GM18870 (cell line): ENCODE measurements at regions not wholly inside any gene's neighbourhood (a gene's known extent, or its start where the extent isn't known, plus 50 kb on each side); places are given as distances from the start of the nearest gene placed in this dataset.

Experiments used
- ATAC-seq: cut with Tn5 transposase; IDR thresholded peaks from one replicate; pipeline ENCODE4 v1.9.1; 2021; ENCODE audit warnings: moderate library complexity; ENCODE audit not compliant: unreplicated experiment

GRCh38 chr7:155138204-155138603 lies 68.1 kb downstream of the HTR5A start:
- ATAC-seq = no peak

- ATAC-seq = no peak
Measured at GRCh38 chr7:155141562-155141961, 71.4 kb downstream of the HTR5A start.

DNA sequence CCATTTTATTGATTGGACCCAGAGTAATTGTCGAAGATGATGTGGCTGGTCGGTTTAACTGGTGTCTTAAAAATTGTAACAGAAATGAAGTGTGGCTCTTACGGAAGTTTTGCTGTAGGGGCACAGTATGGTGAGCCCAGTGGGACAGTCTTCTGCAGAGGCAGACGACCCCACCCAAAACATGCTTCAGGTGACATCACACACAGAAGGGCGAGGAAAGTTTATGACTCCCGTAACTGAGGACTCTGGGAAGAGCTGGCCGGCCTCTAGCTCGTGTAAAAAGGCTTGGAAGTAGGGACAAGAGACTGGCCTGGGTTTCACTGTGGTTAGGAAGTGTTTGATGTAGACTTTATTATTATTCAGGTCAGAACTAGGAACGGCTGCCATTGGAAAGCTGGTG lies 73.3 kb downstream of the HTR5A start:
- ATAC-seq = no peak

GRCh38 chr7:155144371-155144770 lies 74.2 kb downstream of the HTR5A start:
- no peak for ATAC-seq

DNA sequence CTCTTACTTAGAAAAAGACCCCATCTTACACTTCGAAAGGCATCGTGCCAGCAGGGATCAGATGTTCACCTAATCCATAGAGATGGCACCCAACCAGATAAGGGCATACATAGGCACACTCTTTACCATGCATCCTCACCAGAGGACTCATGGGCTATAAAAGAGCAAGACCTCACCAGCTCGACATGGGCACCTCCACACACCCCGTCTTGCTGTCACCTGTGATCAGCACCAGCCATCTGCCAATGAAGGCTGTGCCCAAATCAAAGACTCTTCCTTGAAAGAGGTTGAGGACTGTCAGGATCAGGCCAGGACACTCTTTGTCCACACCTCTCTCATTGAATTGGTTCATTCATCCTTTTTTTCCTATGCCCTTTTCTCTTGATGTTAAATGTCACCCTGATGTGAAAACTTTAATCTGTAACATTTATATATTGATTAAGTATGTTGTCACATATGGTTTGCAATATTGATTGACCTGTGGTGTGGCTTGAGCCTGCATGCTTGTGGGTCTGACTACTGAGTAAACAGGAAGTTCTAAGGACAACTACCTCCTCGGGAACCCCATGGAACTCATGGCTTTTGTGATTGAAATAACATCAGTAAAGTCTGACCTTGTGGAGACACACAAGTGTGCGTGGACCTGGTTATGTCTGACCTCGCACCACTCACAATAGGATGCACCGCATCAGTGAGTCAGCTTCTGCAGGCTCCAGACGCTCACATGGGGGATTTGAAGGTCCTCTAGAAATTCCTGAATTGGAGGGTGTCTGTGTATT lies 75.5 kb downstream of the HTR5A start:
- ATAC-seq = no peak

GRCh38 chr7:155147172-155147571 lies 77.0 kb downstream of the HTR5A start:
- ATAC-seq = no peak

- no peak for ATAC-seq
Measured at GRCh38 chr7:155147624-155148023, 77.5 kb downstream of the HTR5A start.

- no peak for ATAC-seq
Measured at GRCh38 chr7:155153676-155154075, 83.6 kb downstream of the HTR5A start.

DNA sequence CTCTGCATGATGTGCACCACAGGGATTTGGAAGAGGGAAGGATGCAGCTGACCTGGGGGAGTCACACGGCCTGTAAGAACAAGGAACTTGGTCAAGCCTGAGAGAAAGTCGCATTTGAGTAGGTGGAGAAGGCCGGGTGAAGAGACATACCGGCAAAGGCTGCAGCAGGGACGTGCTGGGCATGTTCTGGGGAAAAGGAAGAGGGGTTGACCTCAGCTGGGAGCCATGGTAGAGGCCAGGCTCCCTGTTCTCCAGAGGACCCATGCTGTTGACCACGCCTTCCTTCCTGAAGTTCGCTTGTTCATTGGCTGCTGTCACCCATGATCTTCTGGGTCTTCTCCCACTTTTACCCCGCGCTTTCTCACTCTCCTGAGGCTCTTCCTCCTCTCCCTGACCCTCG lies 84.5 kb downstream of the HTR5A start:
- no peak for ATAC-seq

GRCh38 chr7:155161690-155162089 lies 91.6 kb downstream of the HTR5A start:
- ATAC-seq = no peak

DNA sequence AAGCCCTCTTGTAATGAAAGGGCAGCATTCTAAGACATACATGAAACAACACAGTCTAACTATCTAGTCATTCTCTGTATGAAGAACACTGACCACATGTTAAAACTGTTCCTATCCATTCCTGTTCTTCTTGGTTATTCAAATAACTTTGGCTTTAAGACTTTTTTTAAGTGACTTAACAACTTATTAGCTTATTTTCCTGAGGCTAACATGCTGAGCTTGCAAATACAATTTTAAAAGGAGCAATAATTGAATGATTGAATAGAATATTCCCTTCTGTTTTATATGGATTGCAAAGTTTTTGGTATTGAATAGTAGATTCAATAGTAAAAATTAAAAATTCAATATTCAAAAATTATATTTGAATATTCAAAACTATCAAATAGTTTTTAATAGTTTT lies 92.3 kb downstream of the HTR5A start:
- ATAC-seq = no peak

- no peak for ATAC-seq
Measured at GRCh38 chr7:155163696-155164095, 93.6 kb downstream of the HTR5A start.

GRCh38 chr7:155164316-155164715 lies 94.2 kb downstream of the HTR5A start:
- no peak for ATAC-seq

DNA sequence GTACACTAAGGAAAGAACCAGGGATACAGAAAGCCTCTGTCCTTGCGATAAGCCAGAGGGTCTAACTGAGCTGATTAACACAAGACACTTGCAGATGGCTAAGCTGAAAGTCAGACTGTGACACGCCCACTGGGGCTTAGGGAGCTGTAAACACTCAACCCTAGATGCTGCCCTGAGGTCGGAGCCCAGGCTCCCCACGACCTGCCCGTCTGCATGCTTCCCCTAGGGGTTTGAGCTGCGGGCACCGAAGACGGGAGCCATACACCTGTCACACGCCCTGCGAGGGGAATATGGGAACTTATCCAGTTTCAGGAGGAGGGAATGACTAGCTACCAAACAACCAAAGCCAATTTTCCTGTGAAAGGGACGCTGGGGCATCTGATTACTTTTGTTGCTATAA lies 96.0 kb downstream of the HTR5A start:
- no peak for ATAC-seq

DNA sequence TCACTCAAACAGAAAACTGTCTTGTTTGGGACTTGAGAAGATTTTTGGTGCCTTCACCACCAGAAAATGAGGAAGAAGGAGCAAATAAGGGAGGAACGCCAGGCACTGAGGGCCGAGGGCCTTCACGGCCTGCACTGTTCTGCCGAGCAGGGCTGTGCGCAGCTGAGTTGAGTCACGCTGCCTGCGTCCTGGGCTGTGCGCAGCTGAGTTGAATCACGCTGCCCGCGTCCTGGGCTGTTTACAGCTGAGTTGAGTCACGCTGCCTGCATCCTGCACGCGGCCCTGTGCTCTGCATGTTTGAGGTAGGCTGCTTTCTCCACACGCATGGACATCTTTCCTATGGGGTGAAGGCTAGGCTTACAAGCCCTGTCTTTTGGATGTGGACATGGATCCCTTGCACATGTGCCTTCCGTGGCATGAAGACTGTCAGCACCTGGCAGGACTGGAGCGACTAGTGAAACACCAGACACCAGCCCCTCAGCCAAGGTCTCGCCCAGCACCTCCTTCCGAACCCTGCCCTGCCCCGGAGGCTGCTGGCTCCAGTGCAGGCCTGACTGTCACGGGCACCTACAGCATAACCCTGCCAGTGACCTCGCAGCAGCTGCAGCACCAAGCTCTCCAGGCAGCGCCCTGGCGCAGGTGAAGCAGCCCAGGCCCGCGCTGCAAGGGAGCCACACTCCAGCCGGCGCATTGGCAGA lies 96.7 kb downstream of the HTR5A start:
- ATAC-seq = peak; percentile 65

DNA sequence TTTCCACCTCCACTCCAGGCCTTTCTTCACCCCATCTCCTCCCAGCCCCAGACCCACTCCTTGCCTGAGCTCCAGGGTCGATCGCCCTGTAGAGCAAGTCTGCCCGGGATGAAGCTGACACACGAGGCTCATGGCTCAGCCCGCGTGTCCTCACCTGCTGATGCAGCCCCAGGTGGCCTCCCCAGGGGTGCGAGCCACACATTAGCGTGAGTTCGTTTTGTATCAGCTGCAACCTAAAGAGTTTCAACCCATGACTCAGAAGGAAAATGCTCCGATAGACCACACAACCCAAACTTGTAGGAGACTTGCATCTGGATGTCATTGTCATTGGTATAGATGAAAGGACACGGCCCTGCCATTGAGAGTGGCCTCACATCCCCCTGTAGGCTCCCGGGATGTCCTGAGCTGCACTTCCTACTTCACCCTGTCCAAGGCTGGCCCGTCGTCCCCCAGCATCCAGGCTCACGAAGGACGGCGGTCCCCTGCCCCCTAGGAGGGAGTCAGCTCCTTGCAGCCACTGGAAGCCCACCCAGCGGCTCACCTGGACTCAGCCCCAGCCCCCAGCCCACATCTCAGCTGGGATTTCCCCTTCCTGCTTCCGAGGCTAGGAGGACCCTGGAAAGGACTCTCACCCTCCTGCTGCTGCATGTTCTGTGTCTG lies 97.7 kb downstream of the HTR5A start:
- peak; percentile 46 for ATAC-seq

GRCh38 chr7:155168597-155169480 lies 98.7 kb downstream of the HTR5A start:
- no peak for ATAC-seq

- ATAC-seq = no peak
Measured at GRCh38 chr7:155169498-155170065, 99.5 kb downstream of the HTR5A start.

DNA sequence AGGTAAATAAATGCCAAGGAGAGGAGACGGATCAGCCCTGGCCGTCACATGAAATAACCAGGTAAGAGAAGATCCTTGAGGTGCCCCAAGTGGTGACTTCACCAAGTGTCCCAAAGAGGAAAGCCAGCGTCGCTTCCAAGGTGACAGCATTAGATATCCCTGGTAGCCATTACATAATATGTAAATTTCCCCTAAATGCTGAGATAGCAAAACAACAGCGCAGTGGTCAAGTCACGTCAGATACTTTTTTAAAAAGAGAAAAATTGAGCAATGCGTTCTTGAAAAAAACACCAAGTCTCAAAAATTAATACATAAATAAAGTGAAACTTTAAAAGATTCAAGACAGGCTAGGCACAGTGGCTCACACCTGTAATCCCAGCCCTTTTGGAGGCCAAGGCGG lies 100.2 kb downstream of the HTR5A start:
- no peak for ATAC-seq

DNA sequence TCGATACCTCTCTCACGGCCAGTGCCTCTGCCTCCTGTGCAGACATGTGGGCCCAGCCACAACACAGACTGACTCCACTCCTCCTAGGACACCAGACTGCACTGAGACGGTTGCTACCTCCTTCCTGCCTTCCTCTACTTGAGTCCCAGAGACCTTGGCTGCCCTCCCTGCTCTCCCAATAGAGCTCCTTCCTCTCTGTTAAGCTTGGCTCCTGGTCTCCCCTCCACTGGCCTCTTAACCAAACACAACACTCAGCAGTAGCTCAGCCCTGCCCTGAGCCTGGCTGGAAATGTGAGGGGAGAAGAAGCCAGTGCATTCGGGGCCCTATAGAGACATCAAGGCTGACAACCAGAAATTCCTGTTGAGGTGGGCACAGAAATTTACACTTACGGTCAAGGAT lies 102.0 kb downstream of the HTR5A start:
- ATAC-seq = no peak

GRCh38 chr7:155173905-155174304 lies 103.8 kb downstream of the HTR5A start:
- ATAC-seq = no peak
